ENCODE measurements at regions not wholly inside any gene's neighbourhood (a gene's known extent, or its start where the extent isn't known, plus 50 kb on each side); places are given as distances from the start of the nearest gene placed in this dataset.

GRCh38 chr5:3194271-3194670, 401.4 kb upstream of the IRX1 start:
- Mint-ChIP-seq H3K36me3 (no peaks in the 10 kb centered on the region), H3K27ac (no peak overlapping the region), H3K9me3 (peaks cover 0 to 8% (median 4%) of the 10 kb centered on the region in 5 donors), H3K4me1 (peaks cover 0 to 2% (median 0%) of the 10 kb centered on the region in 3 donors), H3K27me3 (peaks cover 4% of the 10 kb centered on the region in 2 donors), H3K4me3 (no peak overlapping the region)
- Histone ChIP-seq H3K4me3 (ENCODE audit: low read length) (no peak overlapping the region), H3K36me3 (ENCODE audit: insufficient read depth, low read length) (no peaks in the 10 kb centered on the region), H3K9me3 (ENCODE audit: low read length) (no peaks in the 10 kb centered on the region), H3K27me3 (ENCODE audit: insufficient read depth, low read length, poor library complexity, severe bottlenecking) (no peaks in the 10 kb centered on the region), H3K27ac (ENCODE audit: low read depth, low read length) (no peak overlapping the region), H3K4me1 (ENCODE audit: insufficient read depth, low read length) (no peaks in the 10 kb centered on the region)
- ChIA-PET POLR2A (no interaction called here), CTCF (no interaction called here)
- no peak for DNase-seq

- Histone ChIP-seq H3K4me1 (ENCODE audit: insufficient read depth, low read length) (no peaks in the 10 kb centered on the region), H3K4me3 (ENCODE audit: low read length) (no peak overlapping the region), H3K27me3 (ENCODE audit: insufficient read depth, low read length, poor library complexity, severe bottlenecking) (no peaks in the 10 kb centered on the region), H3K27ac (ENCODE audit: low read depth, low read length) (no peak overlapping the region), H3K9me3 (ENCODE audit: low read length) (no peaks in the 10 kb centered on the region), H3K36me3 (ENCODE audit: insufficient read depth, low read length) (no peaks in the 10 kb centered on the region)
- Mint-ChIP-seq H3K9me3 (peaks cover 0 to 8% (median 4%) of the 10 kb centered on the region in 5 donors), H3K27ac (no peak overlapping the region), H3K4me3 (no peak overlapping the region), H3K4me1 (no peaks in the 10 kb centered on the region), H3K27me3 (no peaks in the 10 kb centered on the region), H3K36me3 (no peaks in the 10 kb centered on the region)
- ChIA-PET CTCF (no interaction called here), POLR2A (no interaction called here)
- DNase-seq: no peak
Observed at GRCh38 chr5:3191585-3191984, 404.0 kb upstream of the IRX1 start.

GRCh38 chr5:3190930-3191329, 404.7 kb upstream of the IRX1 start:
- H3K4me3 Mint-ChIP-seq: no peak overlapping the region
- Histone ChIP-seq H3K27ac (ENCODE audit: low read depth, low read length) (no peak overlapping the region), H3K27me3 (ENCODE audit: insufficient read depth, low read length, poor library complexity, severe bottlenecking) (no peaks in the 10 kb centered on the region), H3K9me3 (ENCODE audit: low read length) (no peaks in the 10 kb centered on the region), H3K36me3 (ENCODE audit: insufficient read depth, low read length) (no peaks in the 10 kb centered on the region), H3K4me1 (ENCODE audit: insufficient read depth, low read length) (no peaks in the 10 kb centered on the region), H3K4me3 (ENCODE audit: low read length) (no peak overlapping the region)
- no peaks in the 10 kb centered on the region for H3K27me3 Mint-ChIP-seq
- no peak for DNase-seq
- H3K36me3 Mint-ChIP-seq: no peaks in the 10 kb centered on the region
- H3K9me3 Mint-ChIP-seq: peaks cover 0 to 9% (median 4%) of the 10 kb centered on the region in 5 donors
- H3K4me1 Mint-ChIP-seq: no peaks in the 10 kb centered on the region
- no peak overlapping the region for H3K27ac Mint-ChIP-seq
- ChIA-PET POLR2A (no interaction called here), CTCF (no interaction called here)

- ChIA-PET CTCF (no interaction called here), POLR2A (no interaction called here)
- H3K9me3 ChIP-seq (ENCODE audit: low read length): no peaks in the 10 kb centered on the region
- H3K27me3 ChIP-seq (ENCODE audit: insufficient read depth, low read length, poor library complexity, severe bottlenecking): no peaks in the 10 kb centered on the region
- no peaks in the 10 kb centered on the region for H3K36me3 ChIP-seq (ENCODE audit: insufficient read depth, low read length)
- H3K4me1 ChIP-seq (ENCODE audit: insufficient read depth, low read length): no peaks in the 10 kb centered on the region
- no peak for DNase-seq
- Mint-ChIP-seq H3K27me3 (no peaks in the 10 kb centered on the region), H3K4me3 (no peak overlapping the region), H3K27ac (no peak overlapping the region), H3K4me1 (no peaks in the 10 kb centered on the region), H3K9me3 (peaks cover 0 to 9% (median 4%) of the 10 kb centered on the region in 5 donors), H3K36me3 (no peaks in the 10 kb centered on the region)
- no peak overlapping the region for H3K27ac ChIP-seq (ENCODE audit: low read depth, low read length)
- H3K4me3 ChIP-seq (ENCODE audit: low read length): no peak overlapping the region
Observed at GRCh38 chr5:3190433-3190832, 405.2 kb upstream of the IRX1 start.

GRCh38 chr5:3187771-3188425, 407.7 kb upstream of the IRX1 start:
- no peak overlapping the region for H3K27ac Mint-ChIP-seq
- no peak overlapping the region for H3K4me3 Mint-ChIP-seq
- DNase-seq: no peak

GRCh38 chr5:3186736-3187405, 408.8 kb upstream of the IRX1 start:
- Mint-ChIP-seq H3K27me3 (no peaks in the 10 kb centered on the region), H3K4me1 (no peaks in the 10 kb centered on the region), H3K36me3 (no peaks in the 10 kb centered on the region), H3K9me3 (peaks cover 0 to 8% (median 4%) of the 10 kb centered on the region in 5 donors), H3K4me3 (no peak overlapping the region), H3K27ac (no peak overlapping the region)
- Histone ChIP-seq H3K4me1 (ENCODE audit: insufficient read depth, low read length) (no peaks in the 10 kb centered on the region), H3K9me3 (ENCODE audit: low read length) (no peaks in the 10 kb centered on the region), H3K27ac (ENCODE audit: low read depth, low read length) (no peak overlapping the region), H3K4me3 (ENCODE audit: low read length) (no peak overlapping the region), H3K36me3 (ENCODE audit: insufficient read depth, low read length) (no peaks in the 10 kb centered on the region), H3K27me3 (ENCODE audit: insufficient read depth, low read length, poor library complexity, severe bottlenecking) (no peaks in the 10 kb centered on the region)
- POLR2A ChIA-PET: no interaction called here
- no peak for DNase-seq
- CTCF ChIA-PET: no interaction called here

More at GRCh38 chr5:3187771-3188425, 407.7 kb upstream of the IRX1 start:
- ChIA-PET POLR2A (no interaction called here), CTCF (no interaction called here)
- Mint-ChIP-seq H3K36me3 (no peaks in the 10 kb centered on the region), H3K9me3 (peaks cover 0 to 9% (median 4%) of the 10 kb centered on the region in 5 donors), H3K4me1 (no peaks in the 10 kb centered on the region), H3K27me3 (no peaks in the 10 kb centered on the region)
- Histone ChIP-seq H3K27ac (ENCODE audit: low read depth, low read length) (no peak overlapping the region), H3K36me3 (ENCODE audit: insufficient read depth, low read length) (no peaks in the 10 kb centered on the region), H3K4me1 (ENCODE audit: insufficient read depth, low read length) (no peaks in the 10 kb centered on the region), H3K4me3 (ENCODE audit: low read length) (no peak overlapping the region), H3K27me3 (ENCODE audit: insufficient read depth, low read length, poor library complexity, severe bottlenecking) (no peaks in the 10 kb centered on the region), H3K9me3 (ENCODE audit: low read length) (no peaks in the 10 kb centered on the region)

- H3K27ac ChIP-seq (ENCODE audit: low read depth, low read length): no peak overlapping the region
- CTCF ChIA-PET: no interaction called here
- no peak overlapping the region for H3K27ac Mint-ChIP-seq
- H3K4me3 Mint-ChIP-seq: no peak overlapping the region
- no peaks in the 10 kb centered on the region for H3K4me1 Mint-ChIP-seq
- no peaks in the 10 kb centered on the region for H3K4me1 ChIP-seq (ENCODE audit: insufficient read depth, low read length)
- POLR2A ChIA-PET: no interaction called here
- no peaks in the 10 kb centered on the region for H3K36me3 Mint-ChIP-seq
- no peak overlapping the region for H3K4me3 ChIP-seq (ENCODE audit: low read length)
- DNase-seq: no peak
- H3K27me3 Mint-ChIP-seq: no peaks in the 10 kb centered on the region
- no peaks in the 10 kb centered on the region for H3K9me3 ChIP-seq (ENCODE audit: low read length)
- H3K27me3 ChIP-seq (ENCODE audit: insufficient read depth, low read length, poor library complexity, severe bottlenecking): no peaks in the 10 kb centered on the region
- peaks cover 0 to 8% (median 4%) of the 10 kb centered on the region in 5 donors for H3K9me3 Mint-ChIP-seq
- H3K36me3 ChIP-seq (ENCODE audit: insufficient read depth, low read length): no peaks in the 10 kb centered on the region
Observed at GRCh38 chr5:3186156-3186555, 409.5 kb upstream of the IRX1 start.

GRCh38 chr5:3185488-3185887, 410.1 kb upstream of the IRX1 start:
- POLR2A ChIA-PET: no interaction called here
- DNase-seq: no peak
- Histone ChIP-seq H3K4me3 (ENCODE audit: low read length) (no peak overlapping the region), H3K4me1 (ENCODE audit: insufficient read depth, low read length) (no peaks in the 10 kb centered on the region), H3K9me3 (ENCODE audit: low read length) (no peaks in the 10 kb centered on the region), H3K36me3 (ENCODE audit: insufficient read depth, low read length) (no peaks in the 10 kb centered on the region), H3K27me3 (ENCODE audit: insufficient read depth, low read length, poor library complexity, severe bottlenecking) (no peaks in the 10 kb centered on the region), H3K27ac (ENCODE audit: low read depth, low read length) (no peak overlapping the region)
- peaks cover 0 to 5% (median 4%) of the 10 kb centered on the region in 5 donors for H3K9me3 Mint-ChIP-seq
- H3K4me3 Mint-ChIP-seq: no peak overlapping the region
- no peaks in the 10 kb centered on the region for H3K36me3 Mint-ChIP-seq
- H3K27ac Mint-ChIP-seq: no peak overlapping the region
- H3K27me3 Mint-ChIP-seq: no peaks in the 10 kb centered on the region
- no peaks in the 10 kb centered on the region for H3K4me1 Mint-ChIP-seq
- CTCF ChIA-PET: no interaction called here

Data from CD8-positive, alpha-beta memory T cell (primary cell).